ENCODE measurements at regions not wholly inside any gene's neighbourhood (a gene's known extent, or its start where the extent isn't known, plus 50 kb on each side); places are given as distances from the start of the nearest gene placed in this dataset.

GRCh38 chr2:226362980-226363379 lies 436.6 kb downstream of the IRS1 start (continued):
- TF ChIP-seq ZNF462 (CRISPR knock-in tag; IDR thresholded peaks at IDR 0.05) = no peak
- TF ChIP-seq STAT1 (IDR thresholded peaks at IDR 0.05; ENCODE audit: unreplicated experiment) = no peak

- H3K4me1 ChIP-seq (ENCODE audit: insufficient read depth) = no peaks in the 10 kb centered on the region
- H3K4me2 ChIP-seq = no peak overlapping the region
- no peak overlapping the region for H2AFZ ChIP-seq
- no peaks in the 10 kb centered on the region for H3K79me2 ChIP-seq (replicated peaks; ENCODE audit: insufficient read depth)
- H3F3A ChIP-seq (replicated peaks; ENCODE audit: low read depth) = no peaks in the 10 kb centered on the region
- no peak overlapping the region for H3K4me3 ChIP-seq
- H3K27me3 ChIP-seq (ENCODE audit: insufficient read depth) = no peaks in the 10 kb centered on the region
- H3K9me3 Mint-ChIP-seq = no peaks in the 10 kb centered on the region; the same call in 2 of the 3 replicates
- no peak overlapping the region for H3K27ac Mint-ChIP-seq
- DNase-seq (ENCODE audit: low spot score) (no peak), ATAC-seq (no peak)
- no peaks in the 10 kb centered on the region for H3K36me3 Mint-ChIP-seq (ENCODE audit: low read depth)
- peaks cover 1% of the 10 kb centered on the region for H3K27me3 Mint-ChIP-seq (ENCODE audit: insufficient read depth, low read depth, poor library complexity)
- H3K27ac ChIP-seq (ENCODE audit: low read depth) = no peak overlapping the region
- H3K9me2 ChIP-seq (ENCODE audit: insufficient read depth) = 0 out of 2 replicates have a peak, but pooled peaks cover 6% of the 10 kb centered on the region
- H4K20me1 ChIP-seq (replicated peaks; ENCODE audit: insufficient read depth) = no peaks in the 10 kb centered on the region
- H3K4me1 Mint-ChIP-seq = no peaks in the 10 kb centered on the region
- no peaks in the 10 kb centered on the region for H3K36me3 ChIP-seq (ENCODE audit: insufficient read depth)
- no peak overlapping the region for H3K4me3 Mint-ChIP-seq
- no peak for TF ChIP-seq ZNF331 (CRISPR knock-in tag; IDR thresholded peaks at IDR 0.05; ENCODE audit: low read depth)
- TF ChIP-seq ZNF114 (CRISPR knock-in tag; IDR thresholded peaks at IDR 0.05) = no peak
- TF ChIP-seq REST (IDR thresholded peaks at IDR 0.05; ENCODE audit: unreplicated experiment) = no peak
- TF ChIP-seq STAT1 (IDR thresholded peaks at IDR 0.05; ENCODE audit: unreplicated experiment) = no peak
- no peak for TF ChIP-seq NANOG (IDR thresholded peaks at IDR 0.05; ENCODE audit: borderline replicate concordance)
- TF ChIP-seq ZNF462 (CRISPR knock-in tag; IDR thresholded peaks at IDR 0.05) = no peak
Observed at GRCh38 chr2:226360658-226361057, 439.0 kb downstream of the IRS1 start.
